ENCODE measurements at regions not wholly inside any gene's neighbourhood (a gene's known extent, or its start where the extent isn't known, plus 50 kb on each side); places are given as distances from the start of the nearest gene placed in this dataset.

- no peak for DNase-seq
- no peaks in the 10 kb centered on the region for H3K27me3 ChIP-seq (ENCODE audit: control insufficient read depth in 2 of 2, insufficient read depth in 2 of 2, low read length in 2 of 2)
- no peak overlapping the region for H2AFZ ChIP-seq (ENCODE audit: insufficient read depth, low read depth, low read length, poor library complexity, severe bottlenecking)
- H3K9ac ChIP-seq (ENCODE audit: insufficient read depth, low read length, poor library complexity, severe bottlenecking): no peak overlapping the region
- no peaks in the 10 kb centered on the region for H4K20me1 ChIP-seq (ENCODE audit: insufficient read depth, low read length)
- no peak overlapping the region for H3K4me3 ChIP-seq (replicated peaks in 1 of 3; ENCODE audit: low read depth in 2 of 3, low read length in 3 of 3)
- intact Hi-C loops (cut with micrococcal nuclease): no loop called here
- Mint-ChIP-seq H3K4me3 (peak overlapping the region in 1 of 2 donors; percentile 31), H3K36me3 (no peaks in the 10 kb centered on the region), H3K9me3 (peaks cover 2 to 13% (median 7%) of the 10 kb centered on the region in 7 donors), H3K27ac (peak overlapping the region in 3 of 7 donors; percentile 20 to 65 (median 44)), H3K27me3 (ENCODE audit: low read depth in 3 of 3) (peaks cover 0 to 4% (median 0%) of the 10 kb centered on the region in 3 donors), H3K4me1 (peaks cover 12% of the 10 kb centered on the region)
- H3K9me3 ChIP-seq (replicated peaks in 1 of 2; ENCODE audit: control insufficient read depth in 1 of 2, insufficient read depth in 1 of 2, low read length in 2 of 2): peaks cover 5 to 11% of the 10 kb centered on the region in 2 donors
- no peak overlapping the region for H3K27ac ChIP-seq (ENCODE audit: low read depth in 1 of 2, low read length in 2 of 2)
- 78% methylated on average over 10 of the region's 16 CpGs for WGBS (ENCODE audit: insufficient coverage)
- no peak for TF ChIP-seq CTCF (IDR thresholded peaks at IDR 0.05)
- H3K4me1 ChIP-seq (ENCODE audit: control insufficient read depth in 1 of 2, insufficient read depth in 2 of 2, low read length in 2 of 2): peaks cover 0 to 4% of the 10 kb centered on the region in 2 donors
- H3K36me3 ChIP-seq (replicated peaks in 1 of 2; ENCODE audit: control insufficient read depth in 1 of 2, insufficient read depth in 2 of 2, low read length in 2 of 2): no peaks in the 10 kb centered on the region
- no peak overlapping the region for H3K4me2 ChIP-seq (replicated peaks; ENCODE audit: extremely low read depth, low read length, poor library complexity, severe bottlenecking)
- H3K79me2 ChIP-seq (ENCODE audit: insufficient read depth, low read length): no peaks in the 10 kb centered on the region
Measured at GRCh38 chr10:33715303-33715975, 381.0 kb upstream of the NRP1 start.

- Mint-ChIP-seq H3K4me1 (peaks cover 12% of the 10 kb centered on the region), H3K36me3 (no peaks in the 10 kb centered on the region), H3K27ac (peak overlapping the region in 1 of 7 donors; percentile 31), H3K27me3 (ENCODE audit: low read depth in 3 of 3) (peaks cover 0 to 5% (median 0%) of the 10 kb centered on the region in 3 donors), H3K4me3 (no peak overlapping the region), H3K9me3 (peaks cover 0 to 8% (median 0%) of the 10 kb centered on the region in 7 donors)
- Histone ChIP-seq H3K9ac (ENCODE audit: insufficient read depth, low read length, poor library complexity, severe bottlenecking) (no peak overlapping the region), H3K4me3 (replicated peaks in 1 of 3; ENCODE audit: low read depth in 2 of 3, low read length in 3 of 3) (no peak overlapping the region), H2AFZ (ENCODE audit: insufficient read depth, low read depth, low read length, poor library complexity, severe bottlenecking) (no peak overlapping the region), H3K27ac (ENCODE audit: low read depth in 1 of 2, low read length in 2 of 2) (no peak overlapping the region), H3K79me2 (ENCODE audit: insufficient read depth, low read length) (no peaks in the 10 kb centered on the region), H3K36me3 (replicated peaks in 1 of 2; ENCODE audit: control insufficient read depth in 1 of 2, insufficient read depth in 2 of 2, low read length in 2 of 2) (no peaks in the 10 kb centered on the region), H3K9me3 (replicated peaks in 1 of 2; ENCODE audit: control insufficient read depth in 1 of 2, insufficient read depth in 1 of 2, low read length in 2 of 2) (no peaks in the 10 kb centered on the region), H4K20me1 (ENCODE audit: insufficient read depth, low read length) (no peaks in the 10 kb centered on the region), H3K4me1 (ENCODE audit: control insufficient read depth in 1 of 2, insufficient read depth in 2 of 2, low read length in 2 of 2) (peaks cover 0 to 4% of the 10 kb centered on the region in 2 donors), H3K27me3 (ENCODE audit: control insufficient read depth in 2 of 2, insufficient read depth in 2 of 2, low read length in 2 of 2) (no peaks in the 10 kb centered on the region), H3K4me2 (replicated peaks; ENCODE audit: extremely low read depth, low read length, poor library complexity, severe bottlenecking) (no peak overlapping the region)
- WGBS (ENCODE audit: insufficient coverage): 97% methylated on average over 7 of the region's 7 CpGs
- TF ChIP-seq CTCF (IDR thresholded peaks at IDR 0.05): no peak
- intact Hi-C loops (cut with micrococcal nuclease): no loop called here
- DNase-seq: no peak
Measured at GRCh38 chr10:33712825-33713224, 378.4 kb upstream of the NRP1 start.

Measured in CD14-positive monocyte (primary cell).